ENCODE measurements at regions not wholly inside any gene's neighbourhood (a gene's known extent, or its start where the extent isn't known, plus 50 kb on each side); places are given as distances from the start of the nearest gene placed in this dataset.
"Not testable (repeated sequence)": the region's sequence is repeated elsewhere in the genome, so short reads cannot be mapped to it uniquely, and the experiment has no call there.

GRCh38 chrX:149420566-149420965 is 84.5 kb downstream of the IDS start:
- not testable (repeated sequence) for DNase-seq

DNA sequence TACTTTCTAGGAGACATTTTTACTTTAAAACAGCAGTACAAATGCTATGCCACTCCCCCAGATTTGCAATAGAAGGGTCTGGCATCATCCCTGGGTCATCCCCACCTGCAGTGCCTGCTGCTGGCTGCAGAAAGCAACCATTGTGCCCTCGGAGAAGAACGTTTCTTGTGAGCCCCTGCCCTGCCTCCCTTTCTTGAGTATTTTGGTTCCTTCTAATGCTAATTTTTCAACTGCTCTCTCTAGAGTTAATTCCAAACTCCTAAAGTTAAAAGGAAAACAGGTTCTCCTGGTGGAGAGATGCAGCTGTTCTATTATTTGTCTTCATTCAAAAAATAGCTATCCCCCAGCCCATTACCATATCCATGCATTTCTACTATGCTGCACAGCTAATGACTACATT is 107.1 kb downstream of the IDS start:
- no peak for DNase-seq

GRCh38 chrX:149392921-149393320 is 112.2 kb downstream of the IDS start:
- no peak for DNase-seq

- DNase-seq, result no peak
Observed at GRCh38 chrX:149383852-149384251, 121.3 kb downstream of the IDS start.

DNA sequence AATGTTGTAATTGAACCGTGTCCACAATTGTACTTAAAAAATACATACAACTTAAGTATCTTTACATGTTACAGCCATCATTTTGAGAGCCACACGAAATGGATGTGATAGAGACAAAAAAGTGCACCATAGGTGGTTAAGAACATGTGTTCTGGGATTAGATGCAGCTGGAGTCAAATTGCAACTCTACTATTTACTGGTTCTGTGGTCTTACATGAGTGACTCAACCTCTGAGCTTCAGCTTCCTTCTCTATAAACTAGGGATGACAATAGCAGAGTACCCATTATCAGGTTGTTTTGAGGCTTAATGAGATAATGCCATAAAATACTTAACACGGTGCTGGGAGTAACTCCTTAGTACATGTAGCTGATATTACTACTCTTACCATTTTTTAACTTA is 130.4 kb downstream of the IDS start:
- DNase-seq, result no peak

GRCh38 chrX:149372866-149373265 is 132.2 kb downstream of the IDS start:
- no peak for DNase-seq

DNA sequence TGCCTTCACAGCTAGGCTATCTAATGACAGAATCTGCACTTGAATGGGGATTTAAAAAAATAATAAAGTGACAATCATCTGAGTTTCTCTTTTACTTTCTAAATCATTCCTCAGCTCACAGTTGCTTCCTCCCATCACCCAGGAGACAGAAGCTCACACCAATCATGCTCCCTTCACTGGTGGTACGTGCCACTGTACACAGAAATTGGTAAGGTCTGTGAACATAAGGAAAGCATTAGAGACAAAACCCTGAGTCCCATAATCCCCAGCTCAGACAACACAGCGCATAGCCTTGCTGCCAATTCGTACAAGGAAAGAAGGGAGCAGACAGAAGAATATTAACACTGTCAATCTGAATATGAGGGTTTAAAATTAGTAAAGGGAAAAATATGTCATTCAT is 133.1 kb downstream of the IDS start:
- DNase-seq, result no peak

- DNase-seq, result no peak
Observed at GRCh38 chrX:149370097-149370496, 135.0 kb downstream of the IDS start.

- no peak for DNase-seq
Observed at GRCh38 chrX:149365552-149365951, 139.6 kb downstream of the IDS start.

DNA sequence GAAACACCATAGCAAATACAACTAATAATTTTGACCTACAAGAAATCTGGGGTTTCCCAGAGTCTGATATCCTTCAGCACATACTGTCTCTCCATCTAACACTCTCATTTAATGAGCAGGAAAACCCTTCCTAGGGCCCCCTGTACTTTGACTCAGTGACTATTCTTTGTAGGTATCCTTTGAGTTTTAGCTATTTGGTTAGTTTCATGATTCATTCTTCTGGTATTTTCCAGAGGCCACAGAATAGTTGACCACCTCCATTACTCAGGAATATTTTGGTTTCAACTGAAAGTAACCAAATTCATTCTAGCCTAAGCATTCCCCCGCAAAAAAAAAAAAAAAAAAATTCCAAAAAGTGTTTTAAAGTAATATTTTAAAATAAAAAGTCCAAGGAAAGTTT is 140.0 kb downstream of the IDS start:
- no peak for DNase-seq

DNA sequence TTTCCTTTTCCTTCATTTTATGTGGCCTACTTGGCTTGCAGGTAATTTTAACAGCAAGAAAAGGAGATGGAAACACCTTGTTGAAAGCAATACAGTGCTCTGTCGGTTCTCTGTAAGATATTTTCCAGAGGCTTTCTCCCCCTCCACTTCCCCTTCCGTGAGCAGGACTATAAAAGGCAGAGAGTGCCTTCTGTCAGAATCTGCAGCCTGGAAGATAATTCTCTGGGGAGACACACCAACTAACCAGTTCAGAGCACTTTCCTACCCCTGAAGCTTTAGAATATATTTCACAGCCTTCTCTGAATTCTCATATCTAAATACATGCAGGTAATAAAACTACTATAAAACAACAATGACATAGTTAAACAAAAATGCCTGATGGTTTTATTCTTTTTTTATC is 141.1 kb downstream of the IDS start:
- DNase-seq, result no peak

DNA sequence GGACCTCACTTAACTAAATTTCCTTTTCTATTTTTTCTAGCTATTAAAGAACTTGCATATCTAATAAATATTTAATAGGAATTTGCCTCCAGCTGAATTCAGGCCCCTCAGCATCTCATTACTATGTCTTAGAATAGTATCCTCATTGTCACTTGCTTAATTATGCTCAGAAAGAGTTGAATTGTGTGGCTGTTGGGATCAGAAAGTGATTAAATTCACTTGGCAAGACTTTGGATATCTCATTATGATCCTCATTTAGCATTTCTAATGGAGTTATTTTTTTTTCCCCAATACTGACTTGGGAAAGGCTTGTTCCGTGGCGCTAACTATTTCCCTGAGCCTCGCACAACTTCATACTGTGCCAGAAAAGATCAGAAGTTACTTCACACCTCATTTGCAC is 158.8 kb downstream of the IDS start:
- no peak for DNase-seq

GRCh38 chrX:149322316-149322715 is 182.8 kb downstream of the IDS start:
- no peak for DNase-seq

DNA sequence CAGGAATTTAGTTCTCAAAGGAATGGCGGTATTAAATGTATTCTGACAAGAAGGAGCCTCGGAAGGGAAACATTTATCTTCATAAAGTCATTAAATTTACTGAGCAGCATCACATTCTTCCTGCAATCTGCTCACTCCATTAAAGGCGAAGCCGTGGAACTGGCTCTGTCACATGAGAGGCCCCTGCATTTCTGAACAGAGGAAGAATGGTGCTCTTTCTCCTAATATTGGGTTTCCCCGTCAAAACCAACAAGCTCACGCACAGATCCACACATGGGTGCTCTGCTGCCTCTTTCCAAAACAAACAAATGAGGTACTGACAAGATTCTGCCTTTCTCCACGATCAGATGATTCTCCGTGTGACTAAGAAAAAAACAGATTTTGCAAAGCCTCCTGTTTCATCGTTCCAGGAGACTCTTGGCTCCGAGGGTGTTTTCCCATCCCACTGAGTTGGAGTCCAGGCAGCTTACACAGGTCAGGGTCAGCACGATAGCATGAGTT is 191.2 kb downstream of the IDS start:
- no peak for DNase-seq

GRCh38 chrX:149312988-149313387 is 192.1 kb downstream of the IDS start:
- DNase-seq, result no peak

GRCh38 chrX:149312097-149312496 is 193.0 kb downstream of the IDS start:
- no peak for DNase-seq

- no peak for DNase-seq
Observed at GRCh38 chrX:149302705-149303104, 202.4 kb downstream of the IDS start.

- no peak for DNase-seq
Observed at GRCh38 chrX:149298111-149298510, 207.0 kb downstream of the IDS start.

DNA sequence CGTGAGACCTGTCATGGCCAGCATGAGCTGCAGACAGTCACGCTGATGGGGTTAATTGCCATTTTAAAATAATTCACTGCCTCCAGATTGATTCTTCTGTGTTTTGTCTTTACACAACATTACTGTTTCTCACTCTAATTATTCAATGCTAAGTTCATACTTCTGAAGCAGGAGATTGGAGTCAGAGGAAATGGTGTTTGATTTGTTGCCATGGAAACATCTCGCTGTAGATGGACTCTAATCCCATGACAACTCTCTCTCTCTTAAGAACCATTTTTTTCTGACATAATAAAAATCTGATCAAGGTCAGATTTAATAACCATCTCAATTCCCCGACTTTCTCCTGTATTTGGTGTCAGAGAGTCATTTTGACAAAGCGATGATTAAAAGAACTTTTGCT is 209.0 kb downstream of the IDS start:
- DNase-seq, result no peak

GRCh38 chrX:149286940-149287349 is 218.2 kb downstream of the IDS start:
- DNase-seq, result peak; percentile 23

GRCh38 chrX:149284616-149285015 is 220.5 kb downstream of the IDS start:
- no peak for DNase-seq

GRCh38 chrX:149283853-149284252 is 221.3 kb downstream of the IDS start:
- no peak for DNase-seq

DNA sequence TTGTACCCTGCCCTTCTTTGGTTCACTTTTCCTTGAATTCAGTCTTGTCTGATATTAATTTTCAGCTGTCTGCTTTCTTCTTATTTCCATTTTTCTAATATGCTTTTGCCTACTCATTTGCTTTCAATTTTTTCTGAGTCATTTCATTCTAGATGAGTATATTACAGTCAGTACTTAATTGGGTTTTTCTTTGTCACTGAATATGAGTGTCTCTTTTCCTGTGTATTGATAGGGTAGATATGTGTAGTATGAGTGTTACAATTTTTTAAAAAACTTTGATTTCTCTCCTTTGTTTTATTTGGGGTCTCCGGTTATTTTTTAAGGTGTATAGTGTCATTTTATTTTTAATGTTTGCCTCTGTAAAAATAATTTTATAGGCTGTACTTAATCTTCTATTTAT is 222.2 kb downstream of the IDS start:
- no peak for DNase-seq

DNA sequence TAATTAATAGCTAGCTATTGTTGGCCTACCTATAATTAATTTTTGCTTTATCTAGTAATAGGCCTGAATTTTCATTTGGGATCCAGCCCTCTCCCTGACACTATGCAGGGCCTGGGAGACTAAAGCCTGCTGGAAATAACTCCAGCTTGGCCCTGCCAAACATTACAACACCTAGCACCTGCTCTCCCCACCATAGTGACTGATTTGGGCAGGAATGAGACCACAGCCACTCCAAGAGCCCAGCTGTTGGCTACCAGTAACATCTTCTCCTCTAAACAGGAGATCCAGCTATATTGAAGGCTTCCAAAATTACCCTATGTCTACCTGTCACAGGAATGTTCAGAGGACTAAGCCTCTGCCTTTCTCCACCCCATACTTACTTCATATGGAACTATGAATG is 225.1 kb downstream of the IDS start:
- DNase-seq, result no peak

GRCh38 chrX:149275836-149276235 is 229.3 kb downstream of the IDS start:
- no peak for DNase-seq

DNA sequence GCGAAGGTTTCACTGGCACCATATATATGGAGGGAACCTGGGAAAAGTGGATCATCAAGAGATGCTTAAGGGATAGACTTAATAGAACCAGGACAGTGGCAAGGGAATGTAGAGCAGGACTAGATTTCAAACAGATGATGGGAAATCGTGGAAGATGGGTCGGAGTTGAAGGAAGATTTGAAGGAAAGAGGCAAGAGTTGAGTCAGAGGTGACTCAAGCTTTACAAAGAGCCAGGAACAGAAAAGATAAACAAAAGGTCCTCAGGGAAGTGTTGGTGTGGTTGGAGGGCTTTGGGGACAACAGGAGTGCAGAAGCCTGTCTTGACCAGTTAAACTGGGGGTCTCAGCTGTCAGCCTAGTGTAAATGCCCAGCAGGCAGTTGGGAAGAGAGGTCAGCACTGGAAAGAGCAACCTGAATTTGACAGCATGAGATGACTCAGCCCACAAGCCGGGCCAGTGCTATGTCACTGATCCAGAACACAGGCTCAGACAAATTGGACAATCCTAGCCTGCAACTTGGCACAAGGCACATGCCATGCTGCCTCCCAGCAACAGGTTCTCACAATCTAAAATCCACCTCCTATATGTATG is 230.5 kb downstream of the IDS start:
- no peak for DNase-seq
